Stomach (tissue), 8 donors: ENCODE measurements at regions not wholly inside any gene's neighbourhood (a gene's known extent, or its start where the extent isn't known, plus 50 kb on each side); places are given as distances from the start of the nearest gene placed in this dataset.

Source experiments
- DNase-seq, 2 donors: peaks; one replicate each; pipeline versions ENCODE4 v3.0.0 to v3.0.0-alpha.2; 2013 to 2019
- H3K27ac ChIP-seq, 5 donors: fragments of 200-600 bp in 4 of 5; sonication (generic) in 4 of 5; one replicate each; pipeline ENCODE4 v1.5.1; 2013 to 2019; ENCODE audit warnings: mild to moderate bottlenecking in 1 of 5, moderate library complexity in 1 of 5
- H3K27me3 ChIP-seq, 3 donors: fragments of 200-600 bp; sonication (generic); one replicate each; pipeline ENCODE4 v1.5.1; 2017 to 2019; ENCODE audit warnings: mixed run types in 1 of 3
- H3K36me3 ChIP-seq, 4 donors: fragments of 200-600 bp; sonication (generic); 1 replicate in 3 of 4; 2 replicates in 1 of 4; pipeline ENCODE4 v1.5.1; 2016 to 2019
- H3K4me1 ChIP-seq, 4 donors: fragments of 200-600 bp; sonication (generic); one replicate each; pipeline ENCODE4 v1.5.1; 2016 to 2019
- H3K4me3 ChIP-seq, 4 donors: fragments of 200-600 bp; sonication (generic) in 3 of 4; one replicate each; pipeline ENCODE4 v1.5.1; 2016 to 2019; ENCODE audit warnings: mild to moderate bottlenecking in 1 of 4
- H3K9me3 ChIP-seq, 4 donors: fragments of 200-600 bp; sonication (generic); one replicate each; pipeline ENCODE4 v1.5.1; 2016 to 2019
- CTCF ChIP-seq, 7 experiments: fragments of 450-650 bp in 4 of 7; fragments of 200-600 bp in 3 of 7; sonication (generic) in 3 of 7; IDR thresholded peaks; one replicate each; pipeline ENCODE4 v1.5.1; 2016 to 2019; ENCODE audit warnings: antibody characterized with exemption in 7 of 7, control low read depth in 2 of 7, mild to moderate bottlenecking in 1 of 7
- EP300 ChIP-seq: sonication (generic); formaldehyde crosslinking; IDR thresholded peaks from one replicate; pipeline ENCODE4 v1.6.1; 2017; ENCODE audit warnings: antibody characterized with exemption
- POLR2A ChIP-seq, 4 donors: fragments of 450-650 bp; IDR thresholded peaks; one replicate each; pipeline ENCODE4 v1.6.1; 2016; ENCODE audit warnings: antibody characterized with exemption in 4 of 4, control low read depth in 2 of 4, mild to moderate bottlenecking in 1 of 4, moderate library complexity in 1 of 4
- POLR2AphosphoS5 ChIP-seq, 3 donors: sonication (generic); formaldehyde crosslinking; IDR thresholded peaks; one replicate each; pipeline ENCODE4 v1.6.1; 2016; ENCODE audit warnings: antibody characterized with exemption in 3 of 3
- WGBS, 5 donors: extraction: QIAGEN DNeasy Blood & Tissue Kit in 3 of 5; methylation state at CpG; one replicate each; pipeline versions ENCODE4 v1.1.5 to v1.1.7; 2013 to 2018; 5-methylcytosine and 5-hydroxymethylcytosine counted together
- intact Hi-C: fragments of 100-400 bp; cut with DNase I; formaldehyde crosslinking; loops from one replicate; pipeline ENCODE4 v1.15.1; 2023; ENCODE audit warnings: low total_unique reads
- donor health status: healthy with polysubstance abuse.
- donor health status: Bipolar disorder and iron deficiency.
- donor health status: healthy.

DNA sequence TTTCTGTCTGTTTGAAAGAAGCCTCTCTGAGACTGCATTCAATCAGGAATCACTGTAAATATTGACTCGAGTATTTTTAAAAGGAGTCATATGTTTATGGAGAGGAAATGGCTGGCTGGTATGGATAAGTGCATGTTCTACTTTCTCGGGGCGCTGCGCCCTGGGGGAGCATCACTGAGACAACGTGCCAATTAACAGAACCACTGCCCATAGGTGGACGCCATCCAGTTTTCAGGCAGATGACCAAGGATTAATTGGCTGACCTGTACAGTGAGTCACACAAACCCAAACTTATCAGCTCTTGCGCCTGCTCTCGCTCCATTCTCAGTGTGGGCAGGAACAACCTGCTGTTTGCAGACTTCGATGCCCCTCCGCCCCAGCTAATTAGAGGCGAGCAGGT is 571.2 kb downstream of the QKI start:
- TF ChIP-seq POLR2A (IDR thresholded peaks at IDR 0.05) = no peak
- no peak for TF ChIP-seq POLR2AphosphoS5 (IDR thresholded peaks at IDR 0.05)
- no peak for TF ChIP-seq EP300
- TF ChIP-seq CTCF (IDR thresholded peaks at IDR 0.05) = no peak
- WGBS, 5 donors = 43 to 51% (median 45%) methylated on average over 9 to 11 of the region's 11 CpGs
- Histone ChIP-seq H3K4me3 (no peak overlapping the region), H3K27me3 (no peaks in the 10 kb centered on the region), H3K27ac (no peak overlapping the region), H3K9me3 (no peaks in the 10 kb centered on the region), H3K36me3 (no peaks in the 10 kb centered on the region), H3K4me1 (peaks cover 0 to 5% (median 0%) of the 10 kb centered on the region in 4 donors)
- DNase-seq = no peak
- intact Hi-C loops = no loop called here

DNA sequence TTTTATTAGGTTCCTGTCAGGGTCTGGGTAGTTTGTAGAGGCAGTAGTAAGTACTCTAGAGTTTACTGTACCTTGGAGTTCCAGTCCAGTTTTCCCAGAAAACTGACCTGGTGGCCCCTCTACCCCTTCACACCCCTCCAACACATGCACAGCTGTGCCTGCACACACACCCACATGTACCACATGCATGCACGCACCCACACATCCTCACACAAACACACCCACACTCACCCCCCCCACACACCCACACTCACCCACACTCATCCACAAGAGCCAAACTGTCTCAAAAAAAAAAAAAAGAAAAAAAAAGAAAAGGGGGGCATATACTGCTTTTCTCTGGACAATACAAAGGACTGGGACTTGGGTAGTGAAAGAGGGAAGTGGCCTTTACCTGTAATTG is 570.5 kb downstream of the QKI start:
- intact Hi-C loops = no loop called here
- Histone ChIP-seq H3K9me3 (no peaks in the 10 kb centered on the region), H3K27ac (no peak overlapping the region), H3K4me3 (no peak overlapping the region), H3K36me3 (no peaks in the 10 kb centered on the region), H3K4me1 (peaks cover 0 to 5% (median 0%) of the 10 kb centered on the region in 4 donors), H3K27me3 (no peaks in the 10 kb centered on the region)
- WGBS, 5 donors = 50 to 100% (median 86%) methylated on average over 1 of the region's 1 CpG
- no peak for DNase-seq
- no peak for TF ChIP-seq POLR2AphosphoS5 (IDR thresholded peaks at IDR 0.05)
- no peak for TF ChIP-seq EP300
- TF ChIP-seq POLR2A (IDR thresholded peaks at IDR 0.05) = no peak
- TF ChIP-seq CTCF (IDR thresholded peaks at IDR 0.05) = no peak

- Histone ChIP-seq H3K36me3 (no peaks in the 10 kb centered on the region), H3K27ac (no peak overlapping the region), H3K27me3 (no peaks in the 10 kb centered on the region), H3K9me3 (no peaks in the 10 kb centered on the region), H3K4me1 (peaks cover 0 to 5% (median 0%) of the 10 kb centered on the region in 4 donors), H3K4me3 (no peak overlapping the region)
- DNase-seq = no peak
- intact Hi-C loops = no loop called here
- WGBS, 5 donors = 67 to 78% (median 70%) methylated on average over 9 of the region's 9 CpGs
- no peak for TF ChIP-seq POLR2A (IDR thresholded peaks at IDR 0.05)
- TF ChIP-seq EP300 = no peak
- TF ChIP-seq POLR2AphosphoS5 (IDR thresholded peaks at IDR 0.05) = no peak
- no peak for TF ChIP-seq CTCF (IDR thresholded peaks at IDR 0.05)
Observed at GRCh38 chr6:163984124-163984936, 569.8 kb downstream of the QKI start.

DNA sequence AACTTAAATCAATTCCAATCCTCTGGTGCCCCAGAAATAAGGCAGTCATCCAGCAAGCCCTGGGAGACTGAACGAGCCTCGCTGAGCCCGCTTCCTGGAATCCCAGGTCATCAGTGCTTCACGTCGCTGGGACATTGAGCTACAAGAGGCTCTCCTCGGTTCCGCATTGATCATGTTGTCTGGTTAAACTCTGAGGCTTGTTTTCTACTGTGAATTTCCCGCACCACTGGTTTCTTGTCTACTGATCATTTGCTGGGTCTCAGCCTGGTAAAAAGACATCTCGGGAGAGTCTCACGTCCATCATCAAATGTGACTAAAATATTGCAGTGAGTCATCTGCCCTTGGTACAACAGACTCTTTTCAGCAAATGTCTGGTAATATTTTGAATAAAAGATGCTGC is 569.2 kb downstream of the QKI start:
- intact Hi-C loops = no loop called here

More for the DNA sequence above, 569.2 kb downstream of the QKI start:
- H3K4me3 ChIP-seq = no peak overlapping the region
- no peaks in the 10 kb centered on the region for H3K27me3 ChIP-seq
- no peak overlapping the region for H3K27ac ChIP-seq
- DNase-seq = no peak
- TF ChIP-seq POLR2AphosphoS5 (IDR thresholded peaks at IDR 0.05) (no peak), POLR2A (IDR thresholded peaks at IDR 0.05) (no peak), EP300 (no peak), CTCF (IDR thresholded peaks at IDR 0.05) (no peak)
- H3K9me3 ChIP-seq = no peaks in the 10 kb centered on the region
- WGBS, 5 donors = 76 to 82% (median 82%) methylated on average over 7 to 10 of the region's 10 CpGs
- H3K36me3 ChIP-seq = no peaks in the 10 kb centered on the region
- peaks cover 0 to 5% (median 0%) of the 10 kb centered on the region in 4 donors for H3K4me1 ChIP-seq
